Neural cell (in vitro differentiated cells): ENCODE measurements at regions not wholly inside any gene's neighbourhood (a gene's known extent, or its start where the extent isn't known, plus 50 kb on each side); places are given as distances from the start of the nearest gene placed in this dataset.

Experiments
- CTCF ChIP-seq: fragments of 450-650 bp; IDR thresholded peaks from 2 replicates; pipeline ENCODE4 v1.5.1; 2014; ENCODE audit warnings: antibody characterized with exemption, mild to moderate bottlenecking, moderate library complexity; ENCODE audit not compliant: poor library complexity, severe bottlenecking
- EP300 ChIP-seq: fragments of 450-650 bp; conservative IDR thresholded peaks from 2 replicates; pipeline ENCODE4 v1.6.1; 2014; ENCODE audit warnings: antibody characterized with exemption, mild to moderate bottlenecking, moderate library complexity; ENCODE audit not compliant: poor library complexity, severe bottlenecking
- EZH2 ChIP-seq: fragments of 200-600, 300-800 bp; shearing (Covaris generic), sonication (generic); IDR thresholded peaks from 2 replicates; pipeline ENCODE4 v1.6.1; 2014; ENCODE audit warnings: antibody characterized with exemption, low read length, borderline replicate concordance, mild to moderate bottlenecking; ENCODE audit not compliant: insufficient read depth, poor library complexity, severe bottlenecking
- MXI1 ChIP-seq: fragments of 450-650 bp; conservative IDR thresholded peaks from 2 replicates; pipeline ENCODE4 v1.6.1; 2014; ENCODE audit warnings: antibody characterized with exemption, mild to moderate bottlenecking; ENCODE audit not compliant: poor library complexity, severe bottlenecking
- POLR2AphosphoS5 ChIP-seq: IDR thresholded peaks from 2 replicates; pipeline ENCODE4 v1.6.1; 2012
- RAD21 ChIP-seq: fragments of 450-650 bp; conservative IDR thresholded peaks from 2 replicates; pipeline ENCODE4 v1.6.1; 2014; ENCODE audit warnings: antibody characterized with exemption, mild to moderate bottlenecking, moderate library complexity
- REST ChIP-seq: IDR thresholded peaks from 2 replicates; pipeline ENCODE4 v1.6.1; 2012; ENCODE audit warnings: borderline replicate concordance
- SMC3 ChIP-seq: fragments of 450-650 bp; conservative IDR thresholded peaks from 2 replicates; pipeline ENCODE4 v1.6.1; 2014; ENCODE audit warnings: antibody characterized with exemption, mild to moderate bottlenecking, moderate library complexity; ENCODE audit not compliant: poor library complexity
- TAF1 ChIP-seq: IDR thresholded peaks from 2 replicates; pipeline ENCODE4 v1.6.1; 2012; ENCODE audit warnings: low read depth

GRCh38 chr21:35422011-35422410, 372.9 kb upstream of the RUNX1 start:
- TF ChIP-seq CTCF: no peak
- no peak for TF ChIP-seq POLR2AphosphoS5
- TF ChIP-seq EP300: no peak
- no peak for TF ChIP-seq SMC3
- no peak for TF ChIP-seq TAF1
- no peak for TF ChIP-seq EZH2
- TF ChIP-seq RAD21: no peak
- TF ChIP-seq REST: no peak
- no peak for TF ChIP-seq MXI1
